ENCODE measurements at regions not wholly inside any gene's neighbourhood (a gene's known extent, or its start where the extent isn't known, plus 50 kb on each side); places are given as distances from the start of the nearest gene placed in this dataset.

DNA sequence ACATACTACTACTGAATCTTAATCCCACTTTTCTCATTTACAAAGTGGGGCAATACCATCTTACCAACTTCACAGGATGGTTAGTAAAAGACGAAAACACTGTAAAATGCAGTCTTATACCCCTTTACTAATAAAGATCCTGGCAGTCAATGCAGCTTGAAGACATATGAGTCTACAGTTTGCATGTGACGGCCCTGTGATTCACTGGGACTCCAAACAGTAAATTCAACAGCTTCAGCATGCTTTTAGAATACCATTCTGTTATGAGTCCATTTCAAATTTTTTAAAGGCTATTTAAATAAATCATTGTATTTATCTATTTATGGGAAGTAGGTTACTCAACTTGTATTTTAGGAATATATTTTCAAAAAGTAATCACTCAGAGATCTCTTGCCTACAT lies 629.1 kb downstream of the LIG4 start:
- TF ChIP-seq CTCF (IDR thresholded peaks at IDR 0.05) (no peak), POLR2A (IDR thresholded peaks at IDR 0.05) (no peak)
